ENCODE measurements at regions not wholly inside any gene's neighbourhood (a gene's known extent, or its start where the extent isn't known, plus 50 kb on each side); places are given as distances from the start of the nearest gene placed in this dataset.

DNA sequence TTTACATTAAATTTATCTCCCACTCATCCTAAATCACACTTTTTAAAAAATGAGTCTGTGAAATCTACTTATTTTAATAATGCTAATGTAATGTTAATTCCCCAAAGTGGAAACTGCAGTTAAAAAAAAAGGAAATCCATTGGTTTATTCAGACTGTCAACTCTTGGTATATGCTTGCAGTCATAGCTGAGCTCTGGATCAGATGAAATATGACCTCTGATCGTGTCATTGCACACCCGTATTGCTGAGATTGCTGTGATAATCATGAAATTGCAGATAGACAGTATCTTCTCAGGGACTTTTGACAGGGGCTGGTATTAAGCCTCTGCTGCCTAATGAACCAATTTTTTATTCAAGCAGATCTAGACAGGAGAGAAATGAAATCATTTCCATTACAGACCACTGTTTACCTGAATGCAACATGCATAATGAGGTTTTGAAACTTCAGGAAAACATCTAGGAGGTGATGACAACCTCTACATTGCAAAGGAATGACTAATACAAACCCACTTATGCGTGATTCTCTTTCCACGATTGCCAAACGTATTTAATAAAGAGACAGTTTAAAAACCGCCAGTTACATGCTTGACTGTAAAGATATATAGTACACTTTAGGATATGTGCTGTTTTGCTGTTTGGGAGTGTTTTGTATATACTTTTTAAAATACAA lies 138.3 kb upstream of the PUDP start:
- Histone ChIP-seq H2BK12ac (ENCODE audit: insufficient read length, low read depth, low read length) (no peak overlapping the region), H3K79me2 (ENCODE audit: insufficient read depth, low read length) (no peaks in the 10 kb centered on the region), H4K5ac (ENCODE audit: insufficient read length, low read depth, low read length) (no peak overlapping the region), H3K4me1 (ENCODE audit: insufficient read depth, low read length) (no peaks in the 10 kb centered on the region; the same call in 1 of the 2 replicates), H3K4ac (ENCODE audit: low read depth, low read length) (no peak overlapping the region), H3K9me3 (ENCODE audit: control insufficient read depth, low read depth, low read length) (no peaks in the 10 kb centered on the region), H3K9ac (ENCODE audit: extremely low read depth, insufficient read length, low read length) (no peak overlapping the region), H3T11ph (ENCODE audit: low read length) (no peak overlapping the region), H2BK5ac (ENCODE audit: insufficient read length, low read length) (no peak overlapping the region), H4K8ac (replicated peaks; ENCODE audit: insufficient read length, low read depth, low read length) (no peak overlapping the region), H3K18ac (ENCODE audit: insufficient read length, low read depth, low read length) (no peak overlapping the region), H3K79me1 (ENCODE audit: insufficient read depth, low read depth, low read length, poor library complexity, severe bottlenecking) (no peaks in the 10 kb centered on the region), H3K56ac (ENCODE audit: insufficient read length, low read depth, low read length) (no peak overlapping the region), H3K27ac (ENCODE audit: insufficient read length, low read depth, low read length) (no peak overlapping the region), H3K27me3 (ENCODE audit: insufficient read depth, low read length) (no peaks in the 10 kb centered on the region), H2BK120ac (ENCODE audit: low read depth, low read length, poor library complexity, severe bottlenecking) (no peak overlapping the region), H3K4me2 (ENCODE audit: insufficient read depth, insufficient read length, low read length) (no peak overlapping the region), H3K23ac (ENCODE audit: insufficient read length, low read depth, low read length) (no peak overlapping the region), H2BK15ac (ENCODE audit: low read depth, low read length) (no peak overlapping the region), H4K20me1 (ENCODE audit: control insufficient read depth, insufficient read depth, insufficient read length) (no peaks in the 10 kb centered on the region), H4K91ac (ENCODE audit: insufficient read length, low read depth, low read length) (no peak overlapping the region), H2BK20ac (ENCODE audit: low read depth, low read length, poor library complexity, severe bottlenecking) (no peak overlapping the region), H3K14ac (ENCODE audit: insufficient read depth, low read length) (no peak overlapping the region), H2AK5ac (ENCODE audit: insufficient read length, low read length) (no peak overlapping the region), H2AFZ (ENCODE audit: low read length) (no peak overlapping the region), H3K23me2 (ENCODE audit: insufficient read length, low read depth, low read length, poor library complexity, severe bottlenecking) (no peaks in the 10 kb centered on the region)
- no peaks in the 10 kb centered on the region for H3K36me3 Mint-ChIP-seq (ENCODE audit: insufficient read depth in 1 of 3, low read depth in 3 of 3)
- DNase-seq = no peak
- H3K4me3 Mint-ChIP-seq = no peak overlapping the region
- TF ChIP-seq, protein P1, sequence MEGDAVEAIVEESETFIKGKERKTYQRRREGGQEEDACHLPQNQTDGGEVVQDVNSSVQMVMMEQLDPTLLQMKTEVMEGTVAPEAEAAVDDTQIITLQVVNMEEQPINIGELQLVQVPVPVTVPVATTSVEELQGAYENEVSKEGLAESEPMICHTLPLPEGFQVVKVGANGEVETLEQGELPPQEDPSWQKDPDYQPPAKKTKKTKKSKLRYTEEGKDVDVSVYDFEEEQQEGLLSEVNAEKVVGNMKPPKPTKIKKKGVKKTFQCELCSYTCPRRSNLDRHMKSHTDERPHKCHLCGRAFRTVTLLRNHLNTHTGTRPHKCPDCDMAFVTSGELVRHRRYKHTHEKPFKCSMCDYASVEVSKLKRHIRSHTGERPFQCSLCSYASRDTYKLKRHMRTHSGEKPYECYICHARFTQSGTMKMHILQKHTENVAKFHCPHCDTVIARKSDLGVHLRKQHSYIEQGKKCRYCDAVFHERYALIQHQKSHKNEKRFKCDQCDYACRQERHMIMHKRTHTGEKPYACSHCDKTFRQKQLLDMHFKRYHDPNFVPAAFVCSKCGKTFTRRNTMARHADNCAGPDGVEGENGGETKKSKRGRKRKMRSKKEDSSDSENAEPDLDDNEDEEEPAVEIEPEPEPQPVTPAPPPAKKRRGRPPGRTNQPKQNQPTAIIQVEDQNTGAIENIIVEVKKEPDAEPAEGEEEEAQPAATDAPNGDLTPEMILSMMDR (conservative IDR thresholded peaks at IDR 0.05) = no peak
- WGBS (ENCODE audit: extremely low coverage, insufficient read length, low lambda C conversion rate) = no CpG with 5 or more reads among the region's 6 CpGs
- no peaks in the 10 kb centered on the region; the same call in 1 of the 2 replicates for H3K27me3 Mint-ChIP-seq (ENCODE audit: low read depth)
- no peaks in the 10 kb centered on the region for H3K9me3 Mint-ChIP-seq
- H3K27ac Mint-ChIP-seq = no peak overlapping the region
- peaks cover 11 to 12% of the 10 kb centered on the region in 2 experiments for H3K4me1 Mint-ChIP-seq

All from H9 (cell line).